Hepatocyte (in vitro differentiated cells): ENCODE measurements at regions not wholly inside any gene's neighbourhood (a gene's known extent, or its start where the extent isn't known, plus 50 kb on each side); places are given as distances from the start of the nearest gene placed in this dataset.

ENCODE experiments used
- DNase-seq: peaks from one replicate; pipeline ENCODE4 v3.0.0-alpha.2; 2016; ENCODE audit warnings: low spot score
- H2AFZ ChIP-seq: fragments of 200-600 bp; sonication (generic); 2 replicates; pipeline ENCODE4 v1.6.0; 2016; ENCODE audit warnings: antibody characterized with exemption, mild to moderate bottlenecking
- H3K27ac ChIP-seq: fragments of 200-600 bp; sonication (generic); 2 replicates; pipeline ENCODE4 v1.5.1; 2016; ENCODE audit warnings: mild to moderate bottlenecking
- H3K27me3 ChIP-seq: fragments of 200-600 bp; sonication (generic); 2 replicates; pipeline ENCODE4 v1.6.1; 2016
- H3K36me3 ChIP-seq: fragments of 200-600 bp; sonication (generic); replicated peaks from 2 replicates; pipeline ENCODE4 v1.5.1; 2016; ENCODE audit warnings: low read depth; ENCODE audit not compliant: insufficient read depth
- H3K4me1 ChIP-seq: fragments of 200-600 bp; sonication (generic); 2 replicates; pipeline ENCODE4 v1.5.1; 2016; ENCODE audit warnings: mild to moderate bottlenecking, moderate library complexity; ENCODE audit not compliant: insufficient read depth
- H3K4me2 ChIP-seq: fragments of 200-600 bp; sonication (generic); 2 replicates; pipeline ENCODE4 v1.6.0; 2016
- H3K4me3 ChIP-seq: fragments of 200-600 bp; sonication (generic); 2 replicates; pipeline ENCODE4 v1.5.1; 2016; ENCODE audit warnings: mild to moderate bottlenecking
- H3K79me2 ChIP-seq: fragments of 200-600 bp; sonication (generic); 2 replicates; pipeline ENCODE4 v1.6.0; 2017; ENCODE audit warnings: mild to moderate bottlenecking
- H3K9me2 ChIP-seq: fragments of 200-600 bp; sonication (generic); replicated peaks from 2 replicates; pipeline ENCODE4 v1.6.0; 2017; ENCODE audit warnings: mild to moderate bottlenecking; ENCODE audit not compliant: insufficient read depth
- H3K9me3 ChIP-seq: fragments of 200-600 bp; sonication (generic); 2 replicates; pipeline ENCODE4 v1.5.1; 2016; ENCODE audit warnings: low read depth, mild to moderate bottlenecking
- H4K20me1 ChIP-seq: fragments of 200-600 bp; sonication (generic); 2 replicates; pipeline ENCODE4 v1.6.0; 2016; ENCODE audit warnings: mild to moderate bottlenecking; ENCODE audit not compliant: insufficient read depth, poor library complexity, severe bottlenecking
- EZH2 ChIP-seq: fragments of 200-600 bp; sonication (generic); IDR thresholded peaks from 2 replicates; pipeline ENCODE4 v1.6.1; 2016; ENCODE audit warnings: antibody characterized with exemption, mild to moderate bottlenecking, borderline replicate concordance
- EZH2phosphoT487 ChIP-seq: fragments of 200-600 bp; sonication (generic); IDR thresholded peaks from one replicate; pipeline ENCODE4 v1.6.1; 2018; ENCODE audit warnings: antibody characterized with exemption, mild to moderate bottlenecking, low read depth, moderate library complexity; ENCODE audit not compliant: unreplicated experiment, severe bottlenecking
- WGBS: methylation state at CpG from one replicate; pipeline ENCODE4 v1.1.6; 2016; ENCODE audit warnings: low lambda C conversion rate; ENCODE audit errors: missing lambda C conversion rate; 5-methylcytosine and 5-hydroxymethylcytosine counted together
- TF ChIP-seq, protein P1 (sequence below): fragments of 200-600 bp; sonication (generic); IDR thresholded peaks from 2 replicates; pipeline ENCODE4 v1.5.1; 2016; ENCODE audit warnings: antibody characterized with exemption, mild to moderate bottlenecking; ENCODE audit not compliant: poor library complexity

DNA sequence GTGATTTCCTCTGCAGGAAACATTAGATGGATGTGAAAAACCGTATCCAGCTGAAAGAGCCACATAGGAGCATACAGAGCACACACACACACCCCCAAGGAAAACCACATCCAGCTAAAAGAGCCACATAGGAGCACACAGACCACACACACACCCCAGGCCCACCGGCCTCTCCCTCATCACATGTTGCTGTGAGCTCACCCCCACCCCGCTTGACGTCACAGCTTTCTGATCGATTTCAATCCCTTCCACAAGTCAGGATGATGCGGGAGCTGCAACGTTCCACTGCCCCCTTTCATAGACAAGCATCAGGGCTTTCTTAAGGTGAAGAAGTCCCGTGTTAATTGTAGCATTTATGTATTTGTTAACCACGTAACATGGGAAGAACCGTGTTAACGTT is 72.4 kb upstream of the SOX1 start:
- H3K79me2 ChIP-seq, result no peaks in the 10 kb centered on the region
- TF ChIP-seq EZH2 (no peak), EZH2phosphoT487 (no peak)
- TF ChIP-seq, protein P1, sequence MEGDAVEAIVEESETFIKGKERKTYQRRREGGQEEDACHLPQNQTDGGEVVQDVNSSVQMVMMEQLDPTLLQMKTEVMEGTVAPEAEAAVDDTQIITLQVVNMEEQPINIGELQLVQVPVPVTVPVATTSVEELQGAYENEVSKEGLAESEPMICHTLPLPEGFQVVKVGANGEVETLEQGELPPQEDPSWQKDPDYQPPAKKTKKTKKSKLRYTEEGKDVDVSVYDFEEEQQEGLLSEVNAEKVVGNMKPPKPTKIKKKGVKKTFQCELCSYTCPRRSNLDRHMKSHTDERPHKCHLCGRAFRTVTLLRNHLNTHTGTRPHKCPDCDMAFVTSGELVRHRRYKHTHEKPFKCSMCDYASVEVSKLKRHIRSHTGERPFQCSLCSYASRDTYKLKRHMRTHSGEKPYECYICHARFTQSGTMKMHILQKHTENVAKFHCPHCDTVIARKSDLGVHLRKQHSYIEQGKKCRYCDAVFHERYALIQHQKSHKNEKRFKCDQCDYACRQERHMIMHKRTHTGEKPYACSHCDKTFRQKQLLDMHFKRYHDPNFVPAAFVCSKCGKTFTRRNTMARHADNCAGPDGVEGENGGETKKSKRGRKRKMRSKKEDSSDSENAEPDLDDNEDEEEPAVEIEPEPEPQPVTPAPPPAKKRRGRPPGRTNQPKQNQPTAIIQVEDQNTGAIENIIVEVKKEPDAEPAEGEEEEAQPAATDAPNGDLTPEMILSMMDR, result no peak
- no peaks in the 10 kb centered on the region for H3K9me2 ChIP-seq
- H4K20me1 ChIP-seq, result no peaks in the 10 kb centered on the region
- no peak overlapping the region for H3K4me2 ChIP-seq
- H3K9me3 ChIP-seq, result no peaks in the 10 kb centered on the region
- H3K4me1 ChIP-seq, result no peaks in the 10 kb centered on the region
- no peaks in the 10 kb centered on the region for H3K36me3 ChIP-seq
- no peak overlapping the region for H3K27ac ChIP-seq
- peaks cover 7% of the 10 kb centered on the region for H3K27me3 ChIP-seq
- DNase-seq, result no peak
- no peak overlapping the region for H3K4me3 ChIP-seq
- H2AFZ ChIP-seq, result no peak overlapping the region
- WGBS, result 79% methylated on average over 11 of the region's 11 CpGs

DNA sequence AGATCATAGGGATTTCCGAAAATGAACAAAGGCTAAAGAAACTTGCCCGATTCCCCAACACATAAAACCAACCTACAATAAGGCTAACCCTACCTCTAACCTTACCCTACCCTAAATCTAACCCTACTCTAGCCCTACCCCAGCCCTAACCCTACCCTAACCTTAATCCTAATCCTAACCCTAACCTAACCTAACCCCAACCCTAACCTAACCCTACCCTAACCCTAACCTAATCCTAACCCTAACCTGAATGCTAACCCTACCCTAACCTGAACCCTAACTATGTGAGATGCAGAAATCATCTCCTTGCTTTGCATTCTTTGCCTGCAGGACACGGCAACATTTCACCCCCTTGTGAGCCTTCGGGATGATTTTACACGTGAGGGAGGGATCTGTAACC is 67.6 kb upstream of the SOX1 start:
- Histone ChIP-seq H3K27ac (no peak overlapping the region), H3K4me3 (no peak overlapping the region), H3K79me2 (no peaks in the 10 kb centered on the region), H4K20me1 (no peaks in the 10 kb centered on the region), H3K36me3 (no peaks in the 10 kb centered on the region), H3K27me3 (peaks cover 7% of the 10 kb centered on the region), H3K4me1 (no peaks in the 10 kb centered on the region), H3K9me2 (no peaks in the 10 kb centered on the region), H3K4me2 (no peak overlapping the region), H2AFZ (no peak overlapping the region), H3K9me3 (no peaks in the 10 kb centered on the region)
- WGBS, result 67% methylated on average over 5 of the region's 5 CpGs
- no peak for TF ChIP-seq EZH2
- no peak for TF ChIP-seq EZH2phosphoT487
- DNase-seq, result no peak

DNA sequence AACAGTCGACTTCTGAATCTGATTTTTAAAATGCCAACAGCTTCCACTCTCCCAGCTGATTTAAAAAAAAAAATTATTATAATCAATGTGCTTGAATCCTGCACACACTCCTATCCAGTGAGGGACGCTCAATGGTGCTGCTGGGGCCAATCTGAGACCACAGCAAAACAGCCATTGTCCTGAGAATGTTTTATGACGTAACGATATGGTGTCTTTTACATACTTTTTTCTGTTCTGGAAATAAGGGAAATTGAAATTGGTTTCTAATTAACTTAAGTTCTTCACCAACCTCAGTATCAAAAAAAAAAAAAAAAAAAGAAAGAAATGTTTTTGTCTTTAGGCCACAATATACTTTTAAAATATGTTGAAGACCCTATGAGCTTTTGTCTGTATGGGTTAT is 66.1 kb upstream of the SOX1 start:
- H3K27me3 ChIP-seq, result peaks cover 7% of the 10 kb centered on the region
- no peak overlapping the region for H2AFZ ChIP-seq
- H3K79me2 ChIP-seq, result no peaks in the 10 kb centered on the region
- no peaks in the 10 kb centered on the region for H4K20me1 ChIP-seq
- TF ChIP-seq EZH2phosphoT487 (no peak), EZH2 (no peak)
- TF ChIP-seq, protein P1, result no peak
- no peak overlapping the region for H3K27ac ChIP-seq
- H3K9me3 ChIP-seq, result no peaks in the 10 kb centered on the region
- no peaks in the 10 kb centered on the region for H3K36me3 ChIP-seq
- no peak overlapping the region for H3K4me2 ChIP-seq
- WGBS, result 95% methylated on average over 4 of the region's 4 CpGs
- H3K4me1 ChIP-seq, result no peaks in the 10 kb centered on the region
- DNase-seq, result no peak
- no peaks in the 10 kb centered on the region for H3K9me2 ChIP-seq
- H3K4me3 ChIP-seq, result no peak overlapping the region

DNA sequence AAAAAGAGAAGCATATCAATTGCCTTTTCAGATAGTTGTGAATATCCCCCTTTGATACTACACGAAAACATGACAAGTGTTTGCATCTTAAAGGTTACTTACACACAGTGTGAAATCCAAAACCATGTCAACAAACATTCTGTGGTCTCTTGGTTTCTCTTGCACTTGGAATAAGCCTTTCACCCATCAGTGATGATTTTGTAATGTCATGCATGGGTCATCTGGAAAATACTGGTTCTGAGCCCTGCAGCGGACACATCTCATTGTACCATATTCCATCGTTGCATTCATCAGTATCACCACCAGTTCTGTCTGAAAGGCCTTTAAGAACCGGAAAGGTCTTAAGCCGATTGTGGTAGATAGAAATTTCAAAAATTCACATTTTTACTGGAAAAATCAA is 65.4 kb upstream of the SOX1 start:
- Histone ChIP-seq H3K36me3 (no peaks in the 10 kb centered on the region), H3K27ac (no peak overlapping the region), H3K79me2 (no peaks in the 10 kb centered on the region), H3K4me1 (no peaks in the 10 kb centered on the region), H2AFZ (no peak overlapping the region), H3K4me3 (no peak overlapping the region), H3K9me2 (no peaks in the 10 kb centered on the region), H3K27me3 (peaks cover 7% of the 10 kb centered on the region), H3K9me3 (no peaks in the 10 kb centered on the region), H4K20me1 (no peaks in the 10 kb centered on the region), H3K4me2 (no peak overlapping the region)
- WGBS, result 88% methylated on average over 5 of the region's 5 CpGs
- DNase-seq, result no peak
- TF ChIP-seq EZH2, result no peak
- TF ChIP-seq EZH2phosphoT487, result no peak
- TF ChIP-seq, protein P1, result no peak
